Astrocyte (in vitro differentiated cells and primary cell): ENCODE measurements at regions not wholly inside any gene's neighbourhood (a gene's known extent, or its start where the extent isn't known, plus 50 kb on each side); places are given as distances from the start of the nearest gene placed in this dataset.

Experiments
- DNase-seq: peaks from one replicate; pipeline ENCODE4 v3.0.0-alpha.2; 2010; ENCODE audit warnings: low read depth
- FAIRE-seq: peaks from 2 replicates; lab custom pipeline; 2011; peaks lifted over from hg19 to GRCh38; lab: Jason Lieb, UNC
- H2AFZ ChIP-seq: 2 replicates; pipeline ENCODE4 v1.6.0; 2012; ENCODE audit warnings: low read depth, low read length, inconsistent platforms
- H3K27ac ChIP-seq: 2 replicates; pipeline ENCODE4 v1.5.1; 2011; ENCODE audit warnings: low read depth, low read length, inconsistent platforms
- H3K27me3 ChIP-seq: 2 replicates; pipeline ENCODE4 v1.6.0; 2011; ENCODE audit warnings: low read length, inconsistent platforms; ENCODE audit not compliant: insufficient read depth
- H3K36me3 ChIP-seq: 2 replicates; pipeline ENCODE4 v1.5.1; 2011; ENCODE audit warnings: low read length, inconsistent platforms; ENCODE audit not compliant: insufficient read depth
- H3K4me1 ChIP-seq: 2 replicates; pipeline ENCODE4 v1.5.1; 2011; ENCODE audit warnings: low read length, inconsistent platforms; ENCODE audit not compliant: insufficient read depth
- H3K4me2 ChIP-seq: 2 replicates; pipeline ENCODE4 v1.6.0; 2012; ENCODE audit warnings: low read length, inconsistent platforms
- H3K4me3 ChIP-seq: 2 replicates; pipeline ENCODE4 v1.5.1; 2011; ENCODE audit warnings: low read depth, mild to moderate bottlenecking, low read length, inconsistent platforms; ENCODE audit not compliant: insufficient read depth
- H3K79me2 ChIP-seq: 2 replicates; pipeline ENCODE4 v1.6.0; 2012; ENCODE audit warnings: mild to moderate bottlenecking, low read length, inconsistent platforms; ENCODE audit not compliant: insufficient read depth
- H3K9ac ChIP-seq: 2 replicates; pipeline ENCODE4 v1.6.0; 2012; ENCODE audit warnings: mild to moderate bottlenecking, low read length, inconsistent platforms
- H3K9me3 ChIP-seq: 2 replicates; pipeline ENCODE4 v1.5.1; 2012; ENCODE audit warnings: low read depth, mild to moderate bottlenecking, low read length, inconsistent platforms; ENCODE audit not compliant: insufficient read depth
- H4K20me1 ChIP-seq: 2 replicates; pipeline ENCODE4 v1.6.0; 2012; ENCODE audit warnings: low read length, inconsistent platforms; ENCODE audit not compliant: insufficient read depth
- H3K27ac Mint-ChIP-seq: one replicate; pipeline ENCODE4 v1.8.0; 2021; ENCODE audit warnings: mild to moderate bottlenecking, mixed read lengths; ENCODE audit not compliant: unreplicated experiment
- H3K27me3 Mint-ChIP-seq: one replicate; pipeline ENCODE4 v1.8.0; 2021; ENCODE audit warnings: low read depth, mixed read lengths; ENCODE audit not compliant: unreplicated experiment
- H3K36me3 Mint-ChIP-seq: one replicate; pipeline ENCODE4 v1.8.0; 2021; ENCODE audit warnings: low read depth, mixed read lengths; ENCODE audit not compliant: unreplicated experiment
- H3K4me1 Mint-ChIP-seq: one replicate; pipeline ENCODE4 v1.8.0; 2021; ENCODE audit warnings: low read depth, mixed read lengths; ENCODE audit not compliant: unreplicated experiment
- H3K4me3 Mint-ChIP-seq: one replicate; pipeline ENCODE4 v1.8.0; 2021; ENCODE audit warnings: mild to moderate bottlenecking, moderate library complexity, mixed read lengths; ENCODE audit not compliant: unreplicated experiment
- H3K9me3 Mint-ChIP-seq: one replicate; pipeline ENCODE4 v1.8.0; 2021; ENCODE audit warnings: mild to moderate bottlenecking, mixed read lengths; ENCODE audit not compliant: unreplicated experiment
- EZH2 ChIP-seq: IDR thresholded peaks from 2 replicates; pipeline ENCODE4 v1.6.1; 2012; ENCODE audit warnings: mild to moderate bottlenecking, low read length, inconsistent platforms; ENCODE audit not compliant: insufficient read depth
- TF ChIP-seq, protein P1 (sequence below): IDR thresholded peaks from 2 replicates; pipeline ENCODE4 v1.5.1; 2011; ENCODE audit warnings: low read depth, mild to moderate bottlenecking, inconsistent platforms, low read length, moderate library complexity; ENCODE audit not compliant: insufficient read depth

DNA sequence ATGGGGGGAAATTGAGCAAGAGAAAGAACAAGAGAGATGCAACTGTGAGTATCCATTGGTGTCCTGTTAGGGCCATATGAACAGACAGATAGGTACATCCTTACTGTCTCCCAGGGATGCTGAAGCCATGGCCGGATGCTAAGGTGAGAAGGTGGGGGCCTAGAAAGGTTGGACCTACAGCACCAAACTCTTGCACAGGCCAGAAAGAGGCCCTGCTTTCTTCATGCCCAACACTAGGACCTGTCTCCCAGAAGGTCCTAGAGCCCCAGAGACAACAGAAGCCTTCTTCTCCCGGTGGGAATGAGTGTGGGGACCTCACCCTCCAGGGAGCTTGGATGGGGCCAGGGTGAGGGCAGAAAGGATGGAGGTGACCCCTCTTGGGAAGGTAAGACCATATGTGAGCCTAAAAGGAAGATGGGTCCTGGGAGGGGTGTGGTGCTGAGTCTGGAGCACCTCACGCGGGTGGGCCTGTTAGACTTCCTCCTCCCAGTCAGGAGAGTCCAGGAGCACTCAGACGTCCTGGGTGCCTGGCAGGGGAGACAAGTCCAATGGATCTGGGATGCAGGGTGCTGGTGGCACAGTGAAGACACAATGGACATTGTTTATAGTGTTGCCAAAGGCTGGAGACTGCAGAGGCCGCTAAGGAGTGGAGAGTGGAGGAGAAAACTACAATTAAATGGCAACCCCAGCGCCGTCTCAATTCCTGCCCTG is 265.3 kb downstream of the CYP26B1 start:
- H3K36me3 Mint-ChIP-seq = peaks cover 4% of the 10 kb centered on the region
- H3K27me3 Mint-ChIP-seq = peaks cover 32% of the 10 kb centered on the region
- Histone ChIP-seq H2AFZ (no peak overlapping the region), H3K4me1 (peaks cover 23% of the 10 kb centered on the region), H3K4me2 (no peak overlapping the region), H3K36me3 (no peaks in the 10 kb centered on the region), H4K20me1 (no peaks in the 10 kb centered on the region), H3K9me3 (peaks cover 5% of the 10 kb centered on the region), H3K27ac (no peak overlapping the region), H3K9ac (no peak overlapping the region), H3K4me3 (no peak overlapping the region), H3K79me2 (no peaks in the 10 kb centered on the region), H3K27me3 (no peaks in the 10 kb centered on the region)
- no peak overlapping the region for H3K27ac Mint-ChIP-seq
- H3K9me3 Mint-ChIP-seq = peaks cover 28% of the 10 kb centered on the region
- no peak overlapping the region for H3K4me3 Mint-ChIP-seq
- TF ChIP-seq, protein P1, sequence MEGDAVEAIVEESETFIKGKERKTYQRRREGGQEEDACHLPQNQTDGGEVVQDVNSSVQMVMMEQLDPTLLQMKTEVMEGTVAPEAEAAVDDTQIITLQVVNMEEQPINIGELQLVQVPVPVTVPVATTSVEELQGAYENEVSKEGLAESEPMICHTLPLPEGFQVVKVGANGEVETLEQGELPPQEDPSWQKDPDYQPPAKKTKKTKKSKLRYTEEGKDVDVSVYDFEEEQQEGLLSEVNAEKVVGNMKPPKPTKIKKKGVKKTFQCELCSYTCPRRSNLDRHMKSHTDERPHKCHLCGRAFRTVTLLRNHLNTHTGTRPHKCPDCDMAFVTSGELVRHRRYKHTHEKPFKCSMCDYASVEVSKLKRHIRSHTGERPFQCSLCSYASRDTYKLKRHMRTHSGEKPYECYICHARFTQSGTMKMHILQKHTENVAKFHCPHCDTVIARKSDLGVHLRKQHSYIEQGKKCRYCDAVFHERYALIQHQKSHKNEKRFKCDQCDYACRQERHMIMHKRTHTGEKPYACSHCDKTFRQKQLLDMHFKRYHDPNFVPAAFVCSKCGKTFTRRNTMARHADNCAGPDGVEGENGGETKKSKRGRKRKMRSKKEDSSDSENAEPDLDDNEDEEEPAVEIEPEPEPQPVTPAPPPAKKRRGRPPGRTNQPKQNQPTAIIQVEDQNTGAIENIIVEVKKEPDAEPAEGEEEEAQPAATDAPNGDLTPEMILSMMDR = no peak
- TF ChIP-seq EZH2 = no peak
- H3K4me1 Mint-ChIP-seq = peaks cover 32% of the 10 kb centered on the region
- no peak for DNase-seq
- no peak for FAIRE-seq

DNA sequence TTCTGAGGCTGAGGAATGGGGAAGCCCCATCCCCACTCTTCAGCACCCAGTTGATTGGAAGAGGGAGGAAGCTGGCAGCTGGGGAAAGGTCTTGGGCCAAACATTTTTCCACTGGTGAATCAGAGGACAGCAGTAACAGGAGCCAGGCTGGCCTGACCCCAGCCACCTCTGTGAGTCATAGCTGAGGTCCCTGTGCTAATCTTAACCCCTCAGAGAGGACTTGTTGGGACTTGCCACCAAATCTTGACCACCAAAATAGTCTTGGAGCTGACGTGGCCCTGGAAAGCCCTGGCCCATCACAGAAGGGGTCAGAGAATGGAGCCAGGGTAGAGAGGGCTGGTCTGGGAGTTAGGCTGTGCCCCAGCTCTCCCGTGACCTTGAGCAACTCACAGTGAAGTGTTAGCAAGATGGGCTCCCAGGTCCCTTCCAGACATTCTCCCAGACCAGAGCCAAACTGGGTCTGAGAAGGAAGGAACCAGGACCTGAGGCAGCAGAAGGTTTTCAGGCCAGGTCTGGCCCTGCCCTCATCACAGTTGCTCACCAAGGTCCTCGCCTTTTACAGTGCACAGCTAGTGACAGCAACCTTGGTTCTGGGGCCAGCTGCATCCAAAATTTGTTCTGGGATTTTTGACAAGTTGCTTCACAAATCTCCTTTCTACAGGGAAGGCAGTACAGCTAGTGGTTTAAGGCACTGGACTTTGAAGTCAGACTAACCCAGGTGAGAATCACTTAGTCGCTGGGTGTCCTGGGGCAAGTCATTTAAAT is 266.6 kb downstream of the CYP26B1 start:
- peaks cover 5% of the 10 kb centered on the region for H3K9me3 ChIP-seq
- H3K4me2 ChIP-seq = peak overlapping the region; percentile 34
- TF ChIP-seq EZH2 = no peak
- TF ChIP-seq, protein P1 = no peak
- H3K4me3 Mint-ChIP-seq = peak overlapping the region; percentile 14
- no peak overlapping the region for H3K4me3 ChIP-seq
- peaks cover 23% of the 10 kb centered on the region for H3K4me1 ChIP-seq
- H3K36me3 ChIP-seq = no peaks in the 10 kb centered on the region
- H3K9me3 Mint-ChIP-seq = peaks cover 18% of the 10 kb centered on the region
- H2AFZ ChIP-seq = no peak overlapping the region
- H3K27ac Mint-ChIP-seq = peak overlapping the region; percentile 62
- no peaks in the 10 kb centered on the region for H4K20me1 ChIP-seq
- H3K36me3 Mint-ChIP-seq = peaks cover 4% of the 10 kb centered on the region
- H3K27me3 ChIP-seq = no peaks in the 10 kb centered on the region
- peaks cover 30% of the 10 kb centered on the region for H3K27me3 Mint-ChIP-seq
- H3K4me1 Mint-ChIP-seq = peaks cover 32% of the 10 kb centered on the region
- H3K27ac ChIP-seq = peak overlapping the region; percentile 30
- no peaks in the 10 kb centered on the region for H3K79me2 ChIP-seq
- DNase-seq (peak; percentile 77), FAIRE-seq (no peak)
- H3K9ac ChIP-seq = no peak overlapping the region

DNA sequence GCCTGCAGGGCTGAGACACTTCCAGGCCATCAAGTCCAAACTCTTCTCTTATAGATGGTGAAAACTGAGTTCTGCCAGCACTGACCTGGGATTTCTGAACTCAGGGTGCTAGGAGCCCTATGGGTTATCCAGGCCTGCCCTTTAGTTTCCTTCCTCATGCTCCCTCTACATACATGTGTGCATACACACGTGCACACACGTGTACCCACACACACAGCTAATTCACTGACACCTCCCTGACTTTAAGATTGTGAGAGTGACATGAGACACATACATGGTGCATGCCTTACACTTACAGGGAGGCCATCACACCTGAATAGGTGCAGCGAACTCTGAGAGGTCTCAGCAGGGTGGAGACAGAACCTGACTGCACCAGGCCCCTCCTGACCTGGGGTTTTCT is 267.4 kb downstream of the CYP26B1 start:
- TF ChIP-seq, protein P1 = no peak
- no peak for TF ChIP-seq EZH2
- Mint-ChIP-seq H3K27ac (no peak overlapping the region), H3K36me3 (peaks cover 4% of the 10 kb centered on the region), H3K27me3 (peaks cover 31% of the 10 kb centered on the region), H3K9me3 (peaks cover 19% of the 10 kb centered on the region), H3K4me3 (no peak overlapping the region), H3K4me1 (peaks cover 32% of the 10 kb centered on the region)
- no peak overlapping the region for H3K9ac ChIP-seq
- peaks cover 23% of the 10 kb centered on the region for H3K4me1 ChIP-seq
- H3K27ac ChIP-seq = no peak overlapping the region
- no peak overlapping the region for H3K4me3 ChIP-seq
- no peak for DNase-seq
- no peaks in the 10 kb centered on the region for H3K36me3 ChIP-seq
- H2AFZ ChIP-seq = no peak overlapping the region
- H3K4me2 ChIP-seq = peak overlapping the region; percentile 34
- H3K27me3 ChIP-seq = no peaks in the 10 kb centered on the region
- H4K20me1 ChIP-seq = no peaks in the 10 kb centered on the region
- H3K79me2 ChIP-seq = no peaks in the 10 kb centered on the region
- peaks cover 5% of the 10 kb centered on the region for H3K9me3 ChIP-seq
- FAIRE-seq = no peak
